ENCODE measurements at regions not wholly inside any gene's neighbourhood (a gene's known extent, or its start where the extent isn't known, plus 50 kb on each side); places are given as distances from the start of the nearest gene placed in this dataset.
A peak's percentile ranks its signal among the peaks of the same experiment; 100 is the strongest.

- Histone ChIP-seq H3K9me3 (no peaks in the 10 kb centered on the region), H3K27ac (no peak overlapping the region), H3K4me3 (no peak overlapping the region), H3K4me1 (no peaks in the 10 kb centered on the region), H3K27me3 (ENCODE audit: insufficient read depth in 3 of 3, low read length in 2 of 3) (peaks cover 0 to 2% (median 0%) of the 10 kb centered on the region in 3 donors), H3K36me3 (ENCODE audit: insufficient read depth in 1 of 2, low read depth in 1 of 2) (no peaks in the 10 kb centered on the region)
- WGBS, 3 donors: 65 to 68% (median 67%) methylated on average over 10 of the region's 10 CpGs
- no peak for ATAC-seq
- peak in 1 of 2 donors; percentile 48 for DNase-seq
- intact Hi-C loops (cut with DNase I): no loop called here
- no peak for TF ChIP-seq CTCF (IDR thresholded peaks at IDR 0.05)
Measured at GRCh38 chr18:75654851-75655751, 227.6 kb upstream of the SMIM21 start.

DNA sequence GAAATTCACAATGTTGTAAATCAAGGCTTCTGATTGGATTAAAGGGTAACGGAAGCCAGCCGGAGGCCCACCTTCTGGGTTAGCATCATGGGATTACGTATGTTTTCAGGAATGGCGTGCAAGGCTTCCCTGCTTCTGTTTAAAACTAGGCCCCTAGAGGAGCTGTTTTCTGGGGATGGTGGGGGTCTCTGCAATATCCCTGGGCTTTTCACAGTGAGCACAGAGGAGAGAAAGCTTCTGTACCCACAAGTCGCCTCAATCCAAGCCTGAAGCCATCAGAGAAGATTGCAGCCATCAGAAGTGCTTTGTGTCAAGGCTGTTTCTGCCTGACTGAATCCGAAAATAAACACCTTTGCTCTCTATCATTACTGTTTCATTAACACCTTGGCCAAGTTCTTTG, 226.9 kb upstream of the SMIM21 start:
- 89 to 91% (median 89%) methylated on average over 6 of the region's 6 CpGs for WGBS, 3 donors
- Histone ChIP-seq H3K9me3 (no peaks in the 10 kb centered on the region), H3K36me3 (ENCODE audit: insufficient read depth in 1 of 2, low read depth in 1 of 2) (no peaks in the 10 kb centered on the region), H3K27me3 (ENCODE audit: insufficient read depth in 3 of 3, low read length in 2 of 3) (peaks cover 0 to 2% (median 0%) of the 10 kb centered on the region in 3 donors), H3K27ac (no peak overlapping the region), H3K4me3 (no peak overlapping the region), H3K4me1 (no peaks in the 10 kb centered on the region)
- no peak for TF ChIP-seq CTCF (IDR thresholded peaks at IDR 0.05)
- intact Hi-C loops (cut with DNase I): no loop called here
- DNase-seq (no peak), ATAC-seq (no peak)

DNA sequence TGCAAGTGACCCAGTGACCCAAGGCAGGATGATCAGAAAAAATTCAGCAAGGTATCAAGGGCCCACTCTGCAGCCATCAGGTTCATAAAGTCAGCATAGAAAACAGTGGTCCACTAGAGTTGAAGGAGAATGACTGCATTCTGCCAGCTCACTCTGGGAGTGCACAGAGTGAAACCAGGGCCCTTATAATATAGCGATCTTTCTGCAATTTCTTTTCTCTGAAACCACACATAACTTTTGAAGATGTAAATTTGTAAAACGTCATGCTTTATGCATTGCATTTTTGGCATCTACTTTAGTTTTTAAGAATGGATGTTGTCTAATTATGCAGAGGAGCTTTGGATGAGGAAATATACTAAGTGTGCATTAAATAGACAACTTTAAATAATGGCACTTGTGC, 225.0 kb upstream of the SMIM21 start:
- Histone ChIP-seq H3K9me3 (no peaks in the 10 kb centered on the region), H3K4me1 (no peaks in the 10 kb centered on the region), H3K4me3 (no peak overlapping the region), H3K27ac (no peak overlapping the region), H3K27me3 (ENCODE audit: insufficient read depth in 3 of 3, low read length in 2 of 3) (no peaks in the 10 kb centered on the region), H3K36me3 (ENCODE audit: insufficient read depth in 1 of 2, low read depth in 1 of 2) (no peaks in the 10 kb centered on the region)
- ATAC-seq: no peak
- DNase-seq: no peak
- 76 to 77% (median 77%) methylated on average over 2 of the region's 2 CpGs for WGBS, 3 donors
- TF ChIP-seq CTCF (IDR thresholded peaks at IDR 0.05): no peak
- intact Hi-C loops (cut with DNase I): no loop called here

DNA sequence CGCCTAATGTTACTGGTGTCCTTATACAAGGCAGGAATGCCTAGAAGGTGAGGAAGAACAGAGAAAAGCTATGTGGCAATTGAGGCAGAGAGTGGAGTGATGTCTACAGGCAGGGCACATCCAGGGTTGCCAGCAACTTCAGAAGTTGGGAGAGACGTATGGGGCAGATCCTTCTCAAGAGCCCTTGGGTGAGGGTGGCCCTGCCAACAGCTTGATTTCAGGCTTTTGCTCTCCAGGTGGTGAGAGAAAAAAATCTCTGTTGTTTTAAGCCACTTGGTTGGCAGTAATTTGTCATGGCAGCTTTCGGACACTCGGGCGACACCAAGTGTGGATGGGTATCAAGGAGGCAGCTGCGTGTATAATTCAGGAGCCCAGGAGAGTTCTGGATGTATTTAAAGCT, 217.4 kb upstream of the SMIM21 start:
- TF ChIP-seq CTCF (IDR thresholded peaks at IDR 0.05): no peak
- Histone ChIP-seq H3K9me3 (no peaks in the 10 kb centered on the region), H3K4me3 (no peak overlapping the region), H3K27me3 (ENCODE audit: insufficient read depth in 3 of 3, low read length in 2 of 3) (peaks cover 0 to 11% (median 0%) of the 10 kb centered on the region in 3 donors), H3K27ac (no peak overlapping the region), H3K4me1 (no peaks in the 10 kb centered on the region), H3K36me3 (ENCODE audit: insufficient read depth in 1 of 2, low read depth in 1 of 2) (no peaks in the 10 kb centered on the region)
- ATAC-seq (no peak), DNase-seq (no peak)
- WGBS, 3 donors: 73 to 78% (median 76%) methylated on average over 6 of the region's 6 CpGs
- intact Hi-C loops (cut with DNase I): no loop called here

Data from psoas muscle (tissue), 7 donors.